ENCODE measurements at regions not wholly inside any gene's neighbourhood (a gene's known extent, or its start where the extent isn't known, plus 50 kb on each side); places are given as distances from the start of the nearest gene placed in this dataset.

DNA sequence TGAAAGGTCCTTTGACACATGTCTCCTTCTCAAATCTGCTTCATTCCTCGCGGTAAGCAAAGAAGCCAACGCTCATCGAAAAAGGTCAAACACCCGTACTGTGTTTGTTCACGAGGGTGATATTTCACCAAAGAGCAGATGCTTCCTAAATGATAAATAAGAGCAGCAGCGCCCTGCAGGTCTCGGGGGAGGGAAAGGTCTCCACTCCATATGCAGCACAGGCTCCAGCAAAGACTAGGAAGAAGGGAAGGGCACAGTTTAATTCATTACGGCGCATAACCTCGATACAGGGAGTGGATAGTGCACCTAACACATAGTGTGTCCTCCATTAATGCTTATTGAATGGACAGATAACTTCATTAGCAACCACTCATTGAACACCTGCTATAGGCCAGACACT, 593.3 kb downstream of the CDK5RAP2 start:
- Histone ChIP-seq H3K4me2 (ENCODE audit: low read length) (no peak overlapping the region), H3K9me3 (ENCODE audit: control insufficient read depth, low read length) (no peaks in the 10 kb centered on the region), H3K9ac (no peak overlapping the region), H3K36me3 (ENCODE audit: control insufficient read depth, insufficient read depth, low read length) (no peaks in the 10 kb centered on the region), H3K27me3 (ENCODE audit: control insufficient read depth, insufficient read depth, low read length) (no peaks in the 10 kb centered on the region), H3K79me2 (no peaks in the 10 kb centered on the region), H3K4me1 (no peaks in the 10 kb centered on the region), H3K27ac (no peak overlapping the region), H2AFZ (no peak overlapping the region), H3K4me3 (ENCODE audit: low read depth, low read length) (no peak overlapping the region)
- TF ChIP-seq, protein P1, sequence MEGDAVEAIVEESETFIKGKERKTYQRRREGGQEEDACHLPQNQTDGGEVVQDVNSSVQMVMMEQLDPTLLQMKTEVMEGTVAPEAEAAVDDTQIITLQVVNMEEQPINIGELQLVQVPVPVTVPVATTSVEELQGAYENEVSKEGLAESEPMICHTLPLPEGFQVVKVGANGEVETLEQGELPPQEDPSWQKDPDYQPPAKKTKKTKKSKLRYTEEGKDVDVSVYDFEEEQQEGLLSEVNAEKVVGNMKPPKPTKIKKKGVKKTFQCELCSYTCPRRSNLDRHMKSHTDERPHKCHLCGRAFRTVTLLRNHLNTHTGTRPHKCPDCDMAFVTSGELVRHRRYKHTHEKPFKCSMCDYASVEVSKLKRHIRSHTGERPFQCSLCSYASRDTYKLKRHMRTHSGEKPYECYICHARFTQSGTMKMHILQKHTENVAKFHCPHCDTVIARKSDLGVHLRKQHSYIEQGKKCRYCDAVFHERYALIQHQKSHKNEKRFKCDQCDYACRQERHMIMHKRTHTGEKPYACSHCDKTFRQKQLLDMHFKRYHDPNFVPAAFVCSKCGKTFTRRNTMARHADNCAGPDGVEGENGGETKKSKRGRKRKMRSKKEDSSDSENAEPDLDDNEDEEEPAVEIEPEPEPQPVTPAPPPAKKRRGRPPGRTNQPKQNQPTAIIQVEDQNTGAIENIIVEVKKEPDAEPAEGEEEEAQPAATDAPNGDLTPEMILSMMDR (IDR thresholded peaks at IDR 0.05): no peak

- TF ChIP-seq, protein P1 (IDR thresholded peaks at IDR 0.05): no peak
- Histone ChIP-seq H2AFZ (no peak overlapping the region), H3K4me3 (ENCODE audit: low read depth, low read length) (no peak overlapping the region), H3K27ac (no peak overlapping the region), H3K4me2 (ENCODE audit: low read length) (no peak overlapping the region), H3K9me3 (ENCODE audit: control insufficient read depth, low read length) (no peaks in the 10 kb centered on the region), H3K36me3 (ENCODE audit: control insufficient read depth, insufficient read depth, low read length) (no peaks in the 10 kb centered on the region), H3K4me1 (no peaks in the 10 kb centered on the region), H3K79me2 (no peaks in the 10 kb centered on the region), H3K9ac (no peak overlapping the region), H3K27me3 (ENCODE audit: control insufficient read depth, insufficient read depth, low read length) (no peaks in the 10 kb centered on the region)
These were observed 593.8 kb downstream of the CDK5RAP2 start for GRCh38 chr9:119986205-119986604.

GRCh38 chr9:119974026-119974425, 604.8 kb upstream of the BRINP1 start:
- no peaks in the 10 kb centered on the region for H3K4me1 ChIP-seq
- no peak overlapping the region for H3K4me3 ChIP-seq (ENCODE audit: low read depth, low read length)
- no peaks in the 10 kb centered on the region for H3K9me3 ChIP-seq (ENCODE audit: control insufficient read depth, low read length)
- no peak overlapping the region for H3K9ac ChIP-seq
- H3K36me3 ChIP-seq (ENCODE audit: control insufficient read depth, insufficient read depth, low read length): no peaks in the 10 kb centered on the region
- H3K27ac ChIP-seq: no peak overlapping the region
- H2AFZ ChIP-seq: no peak overlapping the region
- no peaks in the 10 kb centered on the region for H3K27me3 ChIP-seq (ENCODE audit: control insufficient read depth, insufficient read depth, low read length)
- TF ChIP-seq, protein P1 (IDR thresholded peaks at IDR 0.05): no peak
- no peak overlapping the region for H3K4me2 ChIP-seq (ENCODE audit: low read length)
- no peaks in the 10 kb centered on the region for H3K79me2 ChIP-seq

DNA sequence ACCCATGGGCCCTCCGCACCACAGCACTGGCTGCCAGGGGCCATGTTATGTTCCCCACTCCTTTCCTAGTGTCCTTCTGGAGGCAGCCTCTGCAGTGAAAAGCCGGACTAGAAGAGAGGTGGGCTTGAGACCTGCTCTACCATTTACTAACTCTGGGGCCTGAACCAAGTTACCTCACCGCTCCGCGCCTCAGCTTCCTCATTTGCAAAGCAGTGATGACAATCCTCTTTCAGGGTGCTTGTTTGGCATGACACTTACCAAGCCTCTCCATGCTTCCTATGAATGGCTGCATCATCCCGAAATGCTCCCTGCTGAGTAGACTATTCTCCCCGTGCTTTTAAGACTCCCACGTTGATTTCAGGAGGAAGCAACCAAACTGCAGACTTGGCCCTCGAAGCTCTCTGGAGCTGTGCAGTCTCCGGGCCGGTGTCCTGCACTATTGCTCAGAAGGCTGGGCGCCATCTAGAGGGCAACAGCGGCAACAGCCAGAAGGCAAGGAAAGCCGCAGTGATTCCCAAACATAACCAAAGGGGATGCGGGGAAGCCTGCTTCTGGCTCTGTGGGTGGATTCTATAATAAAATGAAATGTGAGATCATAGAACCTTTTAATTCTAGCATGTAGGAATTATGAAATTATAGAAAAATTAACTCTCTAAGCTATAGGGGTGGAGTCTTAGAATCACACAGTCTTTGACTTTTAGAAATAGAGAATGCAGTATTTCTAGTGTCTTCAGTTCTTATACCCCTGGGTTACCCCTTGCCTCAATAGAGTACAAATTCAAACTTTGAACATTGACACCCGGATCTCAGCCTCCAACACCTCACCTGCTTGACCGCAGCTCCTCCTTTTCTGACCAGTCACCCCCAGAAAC, 599.8 kb upstream of the BRINP1 start:
- no peaks in the 10 kb centered on the region for H3K9me3 ChIP-seq (ENCODE audit: control insufficient read depth, low read length)
- H2AFZ ChIP-seq: no peak overlapping the region
- no peaks in the 10 kb centered on the region for H3K79me2 ChIP-seq
- no peak overlapping the region for H3K27ac ChIP-seq
- no peaks in the 10 kb centered on the region for H3K36me3 ChIP-seq (ENCODE audit: control insufficient read depth, insufficient read depth, low read length)
- H3K9ac ChIP-seq: no peak overlapping the region
- TF ChIP-seq, protein P1 (IDR thresholded peaks at IDR 0.05): peak; percentile 67
- H3K4me2 ChIP-seq (ENCODE audit: low read length): no peak overlapping the region
- H3K4me3 ChIP-seq (ENCODE audit: low read depth, low read length): no peak overlapping the region
- H3K4me1 ChIP-seq: no peaks in the 10 kb centered on the region
- no peaks in the 10 kb centered on the region for H3K27me3 ChIP-seq (ENCODE audit: control insufficient read depth, insufficient read depth, low read length)
